ENCODE measurements at regions not wholly inside any gene's neighbourhood (a gene's known extent, or its start where the extent isn't known, plus 50 kb on each side); places are given as distances from the start of the nearest gene placed in this dataset.
A peak's percentile ranks its signal among the peaks of the same experiment; 100 is the strongest.

DNA sequence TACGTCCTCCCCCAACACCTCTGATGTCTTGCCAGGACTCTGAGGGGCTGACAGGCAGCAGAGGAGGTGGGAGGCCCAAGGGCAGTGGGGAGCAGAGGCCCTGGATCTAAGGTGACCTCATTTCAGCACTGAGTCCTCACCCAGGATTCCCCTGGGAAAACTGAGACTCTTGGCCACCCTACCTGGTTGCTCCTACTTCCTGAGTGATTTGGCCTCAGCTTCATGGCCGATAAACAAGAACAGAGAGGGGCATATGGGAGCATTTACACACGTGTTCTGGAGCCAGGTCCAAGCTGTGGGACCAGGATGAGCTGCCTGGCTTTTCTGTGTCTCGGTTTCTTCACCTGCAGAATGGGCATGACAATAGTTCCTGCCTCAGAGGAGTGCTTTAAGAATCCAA is 133.8 kb downstream of the ANKRD60 start:
- H3K9ac ChIP-seq (ENCODE audit: extremely low read depth, low read length, poor library complexity, severe bottlenecking), result no peak overlapping the region
- no peaks in the 10 kb centered on the region for H3K4me1 ChIP-seq (ENCODE audit: control insufficient read depth, insufficient read depth, low read length)
- no peak for DNase-seq
- no peak overlapping the region for H3K27ac Mint-ChIP-seq
- H3K9me3 Mint-ChIP-seq, result no peaks in the 10 kb centered on the region
- no peak overlapping the region for H3K27ac ChIP-seq (ENCODE audit: low read depth, low read length)
- H3K4me1 Mint-ChIP-seq, result no peaks in the 10 kb centered on the region
- H3K9me3 ChIP-seq (ENCODE audit: control insufficient read depth, low read length), result no peaks in the 10 kb centered on the region
- H3K27me3 Mint-ChIP-seq (ENCODE audit: insufficient read depth), result peaks cover 4% of the 10 kb centered on the region
- no peaks in the 10 kb centered on the region for H3K36me3 Mint-ChIP-seq (ENCODE audit: low read depth)
- H3K27me3 ChIP-seq (ENCODE audit: control insufficient read depth, insufficient read depth, low read length, poor library complexity, severe bottlenecking), result no peaks in the 10 kb centered on the region
- no peak overlapping the region for H3K4me3 Mint-ChIP-seq
- 75 to 100% methylated on average over 2 to 4 of the region's 4 CpGs for WGBS, 2 experiments (ENCODE audit: insufficient coverage in 1 of 2, insufficient read length in 1 of 2)
- no peaks in the 10 kb centered on the region for H3K36me3 ChIP-seq (ENCODE audit: control insufficient read depth, insufficient read depth, low read length)
- no peak for TF ChIP-seq CTCF (conservative IDR thresholded peaks at IDR 0.05)
- H3K4me3 ChIP-seq (ENCODE audit: low read length), result no peak overlapping the region

DNA sequence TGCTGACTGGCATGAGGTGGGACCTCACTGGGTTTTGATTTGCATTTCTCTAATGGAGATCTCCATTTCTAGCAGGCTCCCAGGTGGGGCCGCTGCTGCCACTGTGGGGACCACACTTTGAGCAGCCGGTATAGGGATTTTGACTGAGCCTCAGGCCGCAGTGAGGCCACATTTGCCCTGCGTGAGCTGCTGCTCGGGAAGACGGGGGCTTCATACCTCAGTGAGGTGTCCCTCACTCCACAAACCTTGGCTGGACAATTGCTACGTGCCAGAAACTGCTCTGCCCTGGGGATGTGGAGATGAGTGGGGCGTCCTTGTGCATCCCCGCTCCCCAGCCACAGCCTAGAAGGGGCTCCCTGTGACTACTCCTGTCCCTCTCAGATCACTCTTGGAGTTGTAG is 134.3 kb downstream of the ANKRD60 start:
- no peak overlapping the region for H3K4me3 Mint-ChIP-seq

GRCh38 chr20:58092871-58093270 is 135.6 kb downstream of the ANKRD60 start:
- Mint-ChIP-seq H3K27ac (no peak overlapping the region), H3K4me1 (no peaks in the 10 kb centered on the region), H3K36me3 (ENCODE audit: low read depth) (no peaks in the 10 kb centered on the region), H3K9me3 (no peaks in the 10 kb centered on the region), H3K4me3 (no peak overlapping the region), H3K27me3 (ENCODE audit: insufficient read depth) (peaks cover 4% of the 10 kb centered on the region)
- Histone ChIP-seq H3K4me3 (ENCODE audit: low read length) (no peak overlapping the region), H3K9me3 (ENCODE audit: control insufficient read depth, low read length) (no peaks in the 10 kb centered on the region), H3K9ac (ENCODE audit: extremely low read depth, low read length, poor library complexity, severe bottlenecking) (no peak overlapping the region), H3K27me3 (ENCODE audit: control insufficient read depth, insufficient read depth, low read length, poor library complexity, severe bottlenecking) (no peaks in the 10 kb centered on the region), H3K36me3 (ENCODE audit: control insufficient read depth, insufficient read depth, low read length) (no peaks in the 10 kb centered on the region), H3K27ac (ENCODE audit: low read depth, low read length) (no peak overlapping the region), H3K4me1 (ENCODE audit: control insufficient read depth, insufficient read depth, low read length) (no peaks in the 10 kb centered on the region)
- WGBS, 2 experiments (ENCODE audit: insufficient coverage in 1 of 2, insufficient read length in 1 of 2), result 90 to 100% methylated on average over 4 to 11 of the region's 11 CpGs
- peak; percentile 35 for DNase-seq
- TF ChIP-seq CTCF (conservative IDR thresholded peaks at IDR 0.05), result no peak

More for the DNA sequence above, 134.3 kb downstream of the ANKRD60 start:
- no peak overlapping the region for H3K4me3 ChIP-seq (ENCODE audit: low read length)
- DNase-seq, result peak; percentile 33
- no peak for TF ChIP-seq CTCF (conservative IDR thresholded peaks at IDR 0.05)
- Mint-ChIP-seq H3K9me3 (no peaks in the 10 kb centered on the region), H3K36me3 (ENCODE audit: low read depth) (no peaks in the 10 kb centered on the region), H3K27me3 (ENCODE audit: insufficient read depth) (peaks cover 4% of the 10 kb centered on the region), H3K27ac (no peak overlapping the region), H3K4me1 (no peaks in the 10 kb centered on the region)
- WGBS, 2 experiments (ENCODE audit: insufficient coverage in 1 of 2, insufficient read length in 1 of 2), result 89 to 94% methylated on average over 5 to 9 of the region's 9 CpGs
- H3K9ac ChIP-seq (ENCODE audit: extremely low read depth, low read length, poor library complexity, severe bottlenecking), result no peak overlapping the region
- H3K4me1 ChIP-seq (ENCODE audit: control insufficient read depth, insufficient read depth, low read length), result no peaks in the 10 kb centered on the region
- no peaks in the 10 kb centered on the region for H3K9me3 ChIP-seq (ENCODE audit: control insufficient read depth, low read length)
- H3K27me3 ChIP-seq (ENCODE audit: control insufficient read depth, insufficient read depth, low read length, poor library complexity, severe bottlenecking), result no peaks in the 10 kb centered on the region
- H3K27ac ChIP-seq (ENCODE audit: low read depth, low read length), result no peak overlapping the region
- H3K36me3 ChIP-seq (ENCODE audit: control insufficient read depth, insufficient read depth, low read length), result no peaks in the 10 kb centered on the region

Data from endodermal cell (in vitro differentiated cells).